ENCODE measurements at regions not wholly inside any gene's neighbourhood (a gene's known extent, or its start where the extent isn't known, plus 50 kb on each side); places are given as distances from the start of the nearest gene placed in this dataset.

DNA sequence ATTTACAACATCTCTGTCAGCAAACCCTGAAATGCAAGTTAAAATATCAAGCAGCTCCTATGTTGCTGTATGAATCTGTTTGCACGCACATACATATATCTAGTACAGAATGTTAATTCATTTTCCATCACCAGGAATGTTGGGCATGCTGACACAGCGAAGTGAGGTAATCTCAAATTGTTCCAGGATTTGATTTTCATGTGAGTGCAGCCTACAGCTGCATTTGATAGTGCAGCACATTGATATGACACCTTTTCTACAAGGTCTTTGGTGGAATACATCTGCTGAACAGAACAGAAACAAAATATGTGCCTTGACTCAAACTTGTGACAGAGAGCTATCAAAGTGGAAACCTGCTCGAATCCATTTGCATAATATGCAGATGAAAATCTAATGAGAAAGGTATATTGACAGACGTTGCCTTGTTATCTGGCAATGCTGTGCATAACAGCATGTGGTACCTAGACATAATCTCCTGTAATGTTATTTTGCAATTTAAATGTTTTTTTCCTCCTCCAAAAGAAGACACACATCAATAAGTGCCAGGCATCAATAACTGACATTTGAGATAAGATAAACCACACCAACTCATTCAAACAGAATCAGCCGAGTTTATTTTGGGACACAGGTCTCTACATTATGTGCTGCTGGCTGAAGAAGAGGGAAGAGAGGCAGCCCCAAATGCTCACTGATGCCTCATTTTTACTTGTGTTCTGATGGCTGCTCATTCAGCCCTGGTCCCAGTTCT, 512.2 kb downstream of the ZNF608 start:
- no peak for TF ChIP-seq NRF1 (conservative IDR thresholded peaks at IDR 0.05 in 1 of 2, IDR thresholded peaks at IDR 0.05 in 1 of 2)
- TF ChIP-seq NFIC (IDR thresholded peaks at IDR 0.05): no peak
- TF ChIP-seq HDGF (IDR thresholded peaks at IDR 0.05): no peak
- TF ChIP-seq, protein P1, sequence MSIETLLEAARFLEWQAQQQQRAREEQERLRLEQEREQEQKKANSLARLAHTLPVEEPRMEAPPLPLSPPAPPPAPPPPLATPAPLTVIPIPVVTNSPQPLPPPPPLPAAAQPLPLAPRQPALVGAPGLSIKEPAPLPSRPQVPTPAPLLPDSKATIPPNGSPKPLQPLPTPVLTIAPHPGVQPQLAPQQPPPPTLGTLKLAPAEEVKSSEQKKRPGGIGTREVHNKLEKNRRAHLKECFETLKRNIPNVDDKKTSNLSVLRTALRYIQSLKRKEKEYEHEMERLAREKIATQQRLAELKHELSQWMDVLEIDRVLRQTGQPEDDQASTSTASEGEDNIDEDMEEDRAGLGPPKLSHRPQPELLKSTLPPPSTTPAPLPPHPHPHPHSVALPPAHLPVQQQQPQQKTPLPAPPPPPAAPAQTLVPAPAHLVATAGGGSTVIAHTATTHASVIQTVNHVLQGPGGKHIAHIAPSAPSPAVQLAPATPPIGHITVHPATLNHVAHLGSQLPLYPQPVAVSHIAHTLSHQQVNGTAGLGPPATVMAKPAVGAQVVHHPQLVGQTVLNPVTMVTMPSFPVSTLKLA (conservative IDR thresholded peaks at IDR 0.05): no peak
- TF ChIP-seq, protein P2, sequence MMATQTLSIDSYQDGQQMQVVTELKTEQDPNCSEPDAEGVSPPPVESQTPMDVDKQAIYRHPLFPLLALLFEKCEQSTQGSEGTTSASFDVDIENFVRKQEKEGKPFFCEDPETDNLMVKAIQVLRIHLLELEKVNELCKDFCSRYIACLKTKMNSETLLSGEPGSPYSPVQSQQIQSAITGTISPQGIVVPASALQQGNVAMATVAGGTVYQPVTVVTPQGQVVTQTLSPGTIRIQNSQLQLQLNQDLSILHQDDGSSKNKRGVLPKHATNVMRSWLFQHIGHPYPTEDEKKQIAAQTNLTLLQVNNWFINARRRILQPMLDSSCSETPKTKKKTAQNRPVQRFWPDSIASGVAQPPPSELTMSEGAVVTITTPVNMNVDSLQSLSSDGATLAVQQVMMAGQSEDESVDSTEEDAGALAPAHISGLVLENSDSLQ (IDR thresholded peaks at IDR 0.05): no peak
- TF ChIP-seq FOXP1 (CRISPR knock-in tag; IDR thresholded peaks at IDR 0.05): no peak
- no peak for TF ChIP-seq JUN (IDR thresholded peaks at IDR 0.05; ENCODE audit: borderline replicate concordance, low read depth, low read length)
- no peak for TF ChIP-seq JUN (CRISPR knock-in tag; IDR thresholded peaks at IDR 0.05; ENCODE audit: borderline replicate concordance)
- TF ChIP-seq CEBPB (tag; IDR thresholded peaks at IDR 0.05): no peak
- TF ChIP-seq NCOA1 (IDR thresholded peaks at IDR 0.05; ENCODE audit: low read depth): no peak
- TF ChIP-seq, protein P3, sequence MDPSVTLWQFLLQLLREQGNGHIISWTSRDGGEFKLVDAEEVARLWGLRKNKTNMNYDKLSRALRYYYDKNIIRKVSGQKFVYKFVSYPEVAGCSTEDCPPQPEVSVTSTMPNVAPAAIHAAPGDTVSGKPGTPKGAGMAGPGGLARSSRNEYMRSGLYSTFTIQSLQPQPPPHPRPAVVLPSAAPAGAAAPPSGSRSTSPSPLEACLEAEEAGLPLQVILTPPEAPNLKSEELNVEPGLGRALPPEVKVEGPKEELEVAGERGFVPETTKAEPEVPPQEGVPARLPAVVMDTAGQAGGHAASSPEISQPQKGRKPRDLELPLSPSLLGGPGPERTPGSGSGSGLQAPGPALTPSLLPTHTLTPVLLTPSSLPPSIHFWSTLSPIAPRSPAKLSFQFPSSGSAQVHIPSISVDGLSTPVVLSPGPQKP (CRISPR knock-in tag; IDR thresholded peaks at IDR 0.05): no peak
- TF ChIP-seq, protein P4, sequence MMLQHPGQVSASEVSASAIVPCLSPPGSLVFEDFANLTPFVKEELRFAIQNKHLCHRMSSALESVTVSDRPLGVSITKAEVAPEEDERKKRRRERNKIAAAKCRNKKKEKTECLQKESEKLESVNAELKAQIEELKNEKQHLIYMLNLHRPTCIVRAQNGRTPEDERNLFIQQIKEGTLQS (IDR thresholded peaks at IDR 0.05): no peak
- TF ChIP-seq, protein P4 (CRISPR knock-in tag; conservative IDR thresholded peaks at IDR 0.05): no peak
- TF ChIP-seq ELF4 (CRISPR knock-in tag; IDR thresholded peaks at IDR 0.05): no peak

Data from K562 (cell line).